NB4 (cell line): ENCODE measurements at regions not wholly inside any gene's neighbourhood (a gene's known extent, or its start where the extent isn't known, plus 50 kb on each side); places are given as distances from the start of the nearest gene placed in this dataset.

Experiments used
- CTCF ChIP-seq: IDR thresholded peaks from one replicate; pipeline ENCODE4 v1.5.1; 2012; ENCODE audit warnings: low read depth, low read length
- MAX ChIP-seq: IDR thresholded peaks from 2 replicates; pipeline ENCODE4 v1.6.1; 2011; ENCODE audit warnings: low read depth, low read length

DNA sequence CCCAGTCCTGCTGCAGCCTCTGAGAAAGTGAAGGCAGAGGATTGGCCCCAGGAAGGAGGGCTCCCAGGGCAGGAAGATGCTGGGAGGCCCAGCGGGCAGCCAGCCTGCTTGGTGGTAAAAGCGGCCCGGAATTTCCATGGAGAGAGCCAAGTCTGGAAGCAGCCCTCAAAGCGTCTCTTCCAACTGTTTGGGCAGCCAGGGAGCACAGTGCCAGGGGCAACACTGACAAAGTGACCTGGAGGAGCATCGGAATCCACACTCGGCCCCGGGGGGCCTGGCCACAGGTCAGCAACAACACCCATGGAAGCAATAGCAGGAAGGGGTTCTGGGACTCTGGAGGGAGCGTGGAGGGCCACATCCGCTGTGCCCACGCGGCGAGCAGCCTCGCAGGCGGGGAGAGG lies 63.2 kb upstream of the FGFR2 start:
- TF ChIP-seq MAX (no peak), CTCF (no peak)
